Uterus (tissue), 2 donors: ENCODE measurements at regions not wholly inside any gene's neighbourhood (a gene's known extent, or its start where the extent isn't known, plus 50 kb on each side); places are given as distances from the start of the nearest gene placed in this dataset.

Experiments used
- CTCF ChIP-seq, 4 experiments: fragments of 200-600 bp in 2 of 4; fragments of 450-650 bp in 2 of 4; sonication (generic) in 2 of 4; IDR thresholded peaks; one replicate each; pipeline ENCODE4 v1.5.1; 2016 to 2019; ENCODE audit warnings: antibody characterized with exemption in 4 of 4, mild to moderate bottlenecking in 2 of 4, moderate library complexity in 1 of 4
- POLR2A ChIP-seq, 2 donors: fragments of 450-650 bp; IDR thresholded peaks; one replicate each; pipeline ENCODE4 v1.6.1; 2016; ENCODE audit warnings: antibody characterized with exemption in 2 of 2, mild to moderate bottlenecking in 1 of 2, moderate library complexity in 1 of 2

- TF ChIP-seq CTCF (IDR thresholded peaks at IDR 0.05): no peak
- TF ChIP-seq POLR2A (IDR thresholded peaks at IDR 0.05): no peak
These were observed 138.2 kb downstream of the UNC5CL start for GRCh38 chr6:40900791-40901190.
